Peyer's patch (tissue), 4 donors: ENCODE measurements at regions not wholly inside any gene's neighbourhood (a gene's known extent, or its start where the extent isn't known, plus 50 kb on each side); places are given as distances from the start of the nearest gene placed in this dataset.

Experiments
- POLR2A ChIP-seq, 2 donors: fragments of 450-650 bp; IDR thresholded peaks; one replicate each; pipeline ENCODE4 v1.5.1; 2017; ENCODE audit warnings: antibody characterized with exemption in 2 of 2, mild to moderate bottlenecking in 2 of 2, moderate library complexity in 2 of 2
- TF ChIP-seq, protein P1 (sequence below), 6 experiments: fragments of 450-650 bp in 4 of 6; fragments of 200-600 bp in 2 of 6; sonication (generic) in 1 of 6; IDR thresholded peaks; one replicate each; pipeline ENCODE4 v1.5.1; 2017 to 2019; ENCODE audit warnings: antibody characterized with exemption in 6 of 6, mild to moderate bottlenecking in 3 of 6, moderate library complexity in 1 of 6

DNA sequence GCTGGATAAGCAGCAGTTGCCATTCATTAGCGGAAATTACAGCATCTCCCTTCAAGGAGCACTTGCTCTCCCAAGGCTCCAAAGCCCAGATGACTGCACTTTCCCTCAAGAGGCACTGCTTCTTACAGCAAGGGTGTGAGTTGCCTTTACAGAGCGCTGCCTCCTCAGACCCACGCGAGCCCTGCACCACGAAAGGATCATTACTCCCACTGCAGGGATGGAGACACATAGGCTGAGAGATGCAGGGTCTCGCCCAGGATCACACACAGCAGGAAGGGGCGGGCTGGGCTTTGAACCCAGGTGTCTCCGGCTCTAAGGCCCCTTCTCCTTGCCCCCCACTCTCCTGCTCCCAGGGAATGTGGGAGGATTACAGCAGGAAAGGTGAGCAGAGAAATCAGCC, 405.5 kb downstream of the MATN1 start:
- TF ChIP-seq, protein P1, sequence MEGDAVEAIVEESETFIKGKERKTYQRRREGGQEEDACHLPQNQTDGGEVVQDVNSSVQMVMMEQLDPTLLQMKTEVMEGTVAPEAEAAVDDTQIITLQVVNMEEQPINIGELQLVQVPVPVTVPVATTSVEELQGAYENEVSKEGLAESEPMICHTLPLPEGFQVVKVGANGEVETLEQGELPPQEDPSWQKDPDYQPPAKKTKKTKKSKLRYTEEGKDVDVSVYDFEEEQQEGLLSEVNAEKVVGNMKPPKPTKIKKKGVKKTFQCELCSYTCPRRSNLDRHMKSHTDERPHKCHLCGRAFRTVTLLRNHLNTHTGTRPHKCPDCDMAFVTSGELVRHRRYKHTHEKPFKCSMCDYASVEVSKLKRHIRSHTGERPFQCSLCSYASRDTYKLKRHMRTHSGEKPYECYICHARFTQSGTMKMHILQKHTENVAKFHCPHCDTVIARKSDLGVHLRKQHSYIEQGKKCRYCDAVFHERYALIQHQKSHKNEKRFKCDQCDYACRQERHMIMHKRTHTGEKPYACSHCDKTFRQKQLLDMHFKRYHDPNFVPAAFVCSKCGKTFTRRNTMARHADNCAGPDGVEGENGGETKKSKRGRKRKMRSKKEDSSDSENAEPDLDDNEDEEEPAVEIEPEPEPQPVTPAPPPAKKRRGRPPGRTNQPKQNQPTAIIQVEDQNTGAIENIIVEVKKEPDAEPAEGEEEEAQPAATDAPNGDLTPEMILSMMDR (IDR thresholded peaks at IDR 0.05): no peak
- TF ChIP-seq POLR2A (IDR thresholded peaks at IDR 0.05): no peak
